Choroid plexus epithelial cell (primary cell): ENCODE measurements at regions not wholly inside any gene's neighbourhood (a gene's known extent, or its start where the extent isn't known, plus 50 kb on each side); places are given as distances from the start of the nearest gene placed in this dataset.

ENCODE experiments used
- DNase-seq: peaks from one replicate; pipeline ENCODE4 v3.0.0-alpha.2; 2010; ENCODE audit warnings: low read depth
- H3K4me3 ChIP-seq: 2 replicates; pipeline ENCODE4 v1.5.1; 2011; ENCODE audit warnings: low read depth, mild to moderate bottlenecking, control low read depth, low read length, moderate library complexity
- TF ChIP-seq, protein P1 (sequence below): conservative IDR thresholded peaks from 2 replicates; pipeline ENCODE4 v1.5.1; 2011; ENCODE audit warnings: low read depth, mild to moderate bottlenecking, control low read depth, inconsistent platforms, low read length, moderate library complexity

DNA sequence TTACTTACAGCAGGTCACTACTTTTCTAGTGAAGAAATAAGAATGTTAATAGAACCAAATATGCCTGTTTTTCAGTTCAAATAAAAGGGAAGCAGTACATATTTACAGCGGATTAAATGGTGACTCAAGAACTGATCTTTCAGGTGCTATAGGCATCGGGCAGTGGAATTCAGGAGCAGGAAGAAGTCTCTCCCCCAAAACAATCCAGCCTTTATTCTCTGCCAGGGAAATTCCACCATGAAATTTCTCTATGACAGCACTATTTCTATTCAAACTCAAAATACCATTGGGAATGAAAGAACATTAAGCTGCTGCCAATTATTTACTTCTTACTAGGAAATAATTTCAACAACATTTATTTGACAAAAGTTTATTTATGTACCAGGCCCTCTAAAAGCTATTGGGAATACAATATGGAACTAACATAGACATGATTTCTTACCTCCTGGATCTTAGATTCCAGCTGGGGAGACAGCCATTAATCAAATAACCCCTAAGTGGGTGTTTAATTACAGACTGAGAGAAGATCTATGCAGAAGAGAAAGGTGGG lies 60.3 kb upstream of the KRR1 start:
- TF ChIP-seq, protein P1, sequence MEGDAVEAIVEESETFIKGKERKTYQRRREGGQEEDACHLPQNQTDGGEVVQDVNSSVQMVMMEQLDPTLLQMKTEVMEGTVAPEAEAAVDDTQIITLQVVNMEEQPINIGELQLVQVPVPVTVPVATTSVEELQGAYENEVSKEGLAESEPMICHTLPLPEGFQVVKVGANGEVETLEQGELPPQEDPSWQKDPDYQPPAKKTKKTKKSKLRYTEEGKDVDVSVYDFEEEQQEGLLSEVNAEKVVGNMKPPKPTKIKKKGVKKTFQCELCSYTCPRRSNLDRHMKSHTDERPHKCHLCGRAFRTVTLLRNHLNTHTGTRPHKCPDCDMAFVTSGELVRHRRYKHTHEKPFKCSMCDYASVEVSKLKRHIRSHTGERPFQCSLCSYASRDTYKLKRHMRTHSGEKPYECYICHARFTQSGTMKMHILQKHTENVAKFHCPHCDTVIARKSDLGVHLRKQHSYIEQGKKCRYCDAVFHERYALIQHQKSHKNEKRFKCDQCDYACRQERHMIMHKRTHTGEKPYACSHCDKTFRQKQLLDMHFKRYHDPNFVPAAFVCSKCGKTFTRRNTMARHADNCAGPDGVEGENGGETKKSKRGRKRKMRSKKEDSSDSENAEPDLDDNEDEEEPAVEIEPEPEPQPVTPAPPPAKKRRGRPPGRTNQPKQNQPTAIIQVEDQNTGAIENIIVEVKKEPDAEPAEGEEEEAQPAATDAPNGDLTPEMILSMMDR = no peak

GRCh38 chr12:75571204-75571603 lies 59.8 kb upstream of the KRR1 start:
- TF ChIP-seq, protein P1 = no peak
- no peak for DNase-seq
- no peak overlapping the region for H3K4me3 ChIP-seq

More for the DNA sequence above, 60.3 kb upstream of the KRR1 start:
- H3K4me3 ChIP-seq = no peak overlapping the region
- no peak for DNase-seq

GRCh38 chr12:75568801-75569200 lies 57.4 kb upstream of the KRR1 start:
- TF ChIP-seq, protein P1 = no peak
- no peak for DNase-seq
- H3K4me3 ChIP-seq = no peak overlapping the region

DNA sequence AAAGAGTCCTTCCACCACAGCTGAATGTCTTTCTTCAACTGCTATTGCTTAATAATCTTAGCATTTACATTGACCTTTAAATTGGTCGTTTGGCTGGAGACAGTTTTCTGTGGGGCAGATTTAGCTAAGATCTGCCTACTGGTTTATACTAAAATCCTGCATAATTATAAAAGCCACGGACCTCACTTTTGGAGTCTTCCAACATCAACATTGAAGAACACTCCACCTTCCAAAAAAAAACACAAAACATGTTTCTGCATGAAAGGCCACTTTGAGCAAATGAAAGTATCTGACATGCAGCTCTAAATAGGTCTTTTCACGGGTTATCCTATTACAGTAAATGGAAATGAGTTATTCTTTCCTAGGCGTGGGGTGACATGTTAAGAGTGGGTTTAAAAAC lies 57.0 kb upstream of the KRR1 start:
- no peak overlapping the region for H3K4me3 ChIP-seq
- TF ChIP-seq, protein P1 = no peak
- peak; percentile 58 for DNase-seq

- no peak for DNase-seq
- no peak overlapping the region for H3K4me3 ChIP-seq
- TF ChIP-seq, protein P1 = no peak
Measured at GRCh38 chr12:75565795-75566194, 54.4 kb upstream of the KRR1 start.

- no peak for DNase-seq
- H3K4me3 ChIP-seq = no peak overlapping the region
- TF ChIP-seq, protein P1 = no peak
Measured at GRCh38 chr12:75564852-75565251, 53.4 kb upstream of the KRR1 start.

- TF ChIP-seq, protein P1 = no peak
- H3K4me3 ChIP-seq = no peak overlapping the region
- no peak for DNase-seq
Measured at GRCh38 chr12:75564398-75564797, 53.0 kb upstream of the KRR1 start.
